ENCODE measurements at regions not wholly inside any gene's neighbourhood (a gene's known extent, or its start where the extent isn't known, plus 50 kb on each side); places are given as distances from the start of the nearest gene placed in this dataset.

GRCh38 chr3:174614036-174614435 is 245.1 kb upstream of the NAALADL2 start:
- no peak for DNase-seq (ENCODE audit: low read depth)
- TF ChIP-seq CTCF (IDR thresholded peaks at IDR 0.05; ENCODE audit: control insufficient read depth, insufficient read depth, low read depth, low read length, missing control alignments) = no peak
- H3K4me3 ChIP-seq (ENCODE audit: control insufficient read depth, low read depth, low read length) = no peak overlapping the region

GRCh38 chr3:174618368-174619080 is 240.6 kb upstream of the NAALADL2 start:
- DNase-seq (ENCODE audit: low read depth) = no peak
- no peak for TF ChIP-seq CTCF (IDR thresholded peaks at IDR 0.05; ENCODE audit: control insufficient read depth, insufficient read depth, low read depth, low read length, missing control alignments)
- H3K4me3 ChIP-seq (ENCODE audit: control insufficient read depth, low read depth, low read length) = no peak overlapping the region

- DNase-seq (ENCODE audit: low read depth) = no peak
- no peak for TF ChIP-seq CTCF (IDR thresholded peaks at IDR 0.05; ENCODE audit: control insufficient read depth, insufficient read depth, low read depth, low read length, missing control alignments)
- H3K4me3 ChIP-seq (ENCODE audit: control insufficient read depth, low read depth, low read length) = no peak overlapping the region
Observed at GRCh38 chr3:174619239-174619638, 239.9 kb upstream of the NAALADL2 start.

- DNase-seq (ENCODE audit: low read depth) = peak; percentile 2
- H3K4me3 ChIP-seq (ENCODE audit: control insufficient read depth, low read depth, low read length) = no peak overlapping the region
- peak; percentile 32 for TF ChIP-seq CTCF (IDR thresholded peaks at IDR 0.05; ENCODE audit: control insufficient read depth, insufficient read depth, low read depth, low read length, missing control alignments)
Observed at GRCh38 chr3:174620138-174620537, 239.0 kb upstream of the NAALADL2 start.

- no peak for TF ChIP-seq CTCF (IDR thresholded peaks at IDR 0.05; ENCODE audit: control insufficient read depth, insufficient read depth, low read depth, low read length, missing control alignments)
- DNase-seq (ENCODE audit: low read depth) = no peak
- no peak overlapping the region for H3K4me3 ChIP-seq (ENCODE audit: control insufficient read depth, low read depth, low read length)
Observed at GRCh38 chr3:174620855-174621472, 238.2 kb upstream of the NAALADL2 start.

- no peak overlapping the region for H3K4me3 ChIP-seq (ENCODE audit: control insufficient read depth, low read depth, low read length)
- no peak for DNase-seq (ENCODE audit: low read depth)
- no peak for TF ChIP-seq CTCF (IDR thresholded peaks at IDR 0.05; ENCODE audit: control insufficient read depth, insufficient read depth, low read depth, low read length, missing control alignments)
Observed at GRCh38 chr3:174633342-174633741, 225.8 kb upstream of the NAALADL2 start.

Data from AG09309 (cell line).